Activated naive CD4-positive, alpha-beta T cell treated with anti-CD3 and anti-CD28 coated beads, Interleukin-2, amount 50 U/mL, for 24 hours (primary cell): ENCODE measurements at regions not wholly inside any gene's neighbourhood (a gene's known extent, or its start where the extent isn't known, plus 50 kb on each side); places are given as distances from the start of the nearest gene placed in this dataset.
"Not testable (repeated sequence)": the region's sequence is repeated elsewhere in the genome, so short reads cannot be mapped to it uniquely, and the experiment has no call there.

Source experiments
- H3K27ac Mint-ChIP-seq: one replicate; pipeline ENCODE4 v1.8.0; 2021; ENCODE audit warnings: mild to moderate bottlenecking, mixed read lengths
- H3K27me3 Mint-ChIP-seq: one replicate; pipeline ENCODE4 v1.8.0; 2021; ENCODE audit warnings: mixed read lengths
- H3K36me3 Mint-ChIP-seq: one replicate; pipeline ENCODE4 v1.8.0; 2021; ENCODE audit warnings: mixed read lengths
- H3K4me1 Mint-ChIP-seq: one replicate; pipeline ENCODE4 v1.8.0; 2021; ENCODE audit warnings: mixed read lengths
- H3K4me3 Mint-ChIP-seq: one replicate; pipeline ENCODE4 v1.8.0; 2021; ENCODE audit warnings: mild to moderate bottlenecking, mixed read lengths
- H3K9me3 Mint-ChIP-seq: one replicate; pipeline ENCODE4 v1.8.0; 2021; ENCODE audit warnings: mixed read lengths

DNA sequence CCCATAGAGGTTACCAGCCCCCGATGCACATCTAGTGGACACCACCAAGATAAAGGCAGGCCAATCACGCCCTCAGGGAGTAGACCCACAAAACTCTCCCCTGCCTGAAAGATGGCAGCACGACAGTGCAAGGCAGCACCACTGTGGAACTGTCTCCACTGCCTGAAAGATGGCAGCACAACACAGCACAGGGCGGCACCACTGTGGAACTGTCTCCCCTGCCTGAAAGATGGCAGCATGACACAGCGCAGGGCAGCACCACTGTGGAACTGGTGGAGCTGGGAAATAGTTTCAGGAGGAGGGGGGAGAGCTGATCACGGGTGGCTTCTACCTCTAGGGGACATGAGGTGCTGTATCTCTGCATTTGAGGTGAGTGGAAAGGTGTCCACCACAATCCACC is 340.4 kb upstream of the FRG1 start:
- Mint-ChIP-seq H3K9me3 (no peaks in the 10 kb centered on the region), H3K36me3 (no peaks in the 10 kb centered on the region), H3K4me3 (no peak overlapping the region), H3K27me3 (no peaks in the 10 kb centered on the region), H3K27ac (no peak overlapping the region), H3K4me1 (no peaks in the 10 kb centered on the region)

DNA sequence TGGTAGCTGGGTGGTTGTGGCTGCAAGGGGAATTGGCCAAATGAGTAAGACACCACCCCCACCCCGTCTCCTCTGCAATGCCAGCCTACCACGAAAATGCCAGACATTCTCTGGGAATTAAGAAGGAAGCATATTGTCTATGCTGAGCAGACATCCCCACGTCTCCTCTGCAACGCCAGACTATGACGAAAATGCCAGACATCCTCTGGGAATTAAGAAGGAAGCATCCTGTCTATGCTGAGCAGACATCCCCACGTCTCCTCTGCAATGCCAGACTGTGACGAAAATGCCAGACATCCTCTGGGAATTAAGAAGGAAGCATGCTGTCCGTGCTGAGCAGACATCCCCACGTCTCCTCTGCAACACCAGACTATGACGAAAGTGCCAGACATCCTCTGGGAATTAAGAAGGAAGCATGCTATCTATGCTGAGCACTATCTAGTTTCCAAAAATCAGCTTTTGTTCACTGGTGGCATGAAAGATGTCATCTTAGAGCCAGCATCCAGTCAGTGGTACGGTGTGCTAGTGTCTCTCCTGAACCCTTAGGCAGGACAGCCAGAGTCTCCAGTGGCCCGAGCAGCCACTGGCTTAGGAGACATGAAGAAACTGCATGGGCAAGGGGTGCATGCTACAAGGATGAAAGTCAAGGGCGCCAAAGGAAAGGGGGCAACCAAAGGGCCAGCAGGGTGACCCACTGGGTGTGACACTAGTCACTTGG is 339.8 kb upstream of the FRG1 start:
- no peaks in the 10 kb centered on the region for H3K36me3 Mint-ChIP-seq
- H3K4me3 Mint-ChIP-seq, result no peak overlapping the region
- no peak overlapping the region for H3K27ac Mint-ChIP-seq
- H3K4me1 Mint-ChIP-seq, result no peaks in the 10 kb centered on the region
- H3K9me3 Mint-ChIP-seq, result no peaks in the 10 kb centered on the region
- H3K27me3 Mint-ChIP-seq, result no peaks in the 10 kb centered on the region

DNA sequence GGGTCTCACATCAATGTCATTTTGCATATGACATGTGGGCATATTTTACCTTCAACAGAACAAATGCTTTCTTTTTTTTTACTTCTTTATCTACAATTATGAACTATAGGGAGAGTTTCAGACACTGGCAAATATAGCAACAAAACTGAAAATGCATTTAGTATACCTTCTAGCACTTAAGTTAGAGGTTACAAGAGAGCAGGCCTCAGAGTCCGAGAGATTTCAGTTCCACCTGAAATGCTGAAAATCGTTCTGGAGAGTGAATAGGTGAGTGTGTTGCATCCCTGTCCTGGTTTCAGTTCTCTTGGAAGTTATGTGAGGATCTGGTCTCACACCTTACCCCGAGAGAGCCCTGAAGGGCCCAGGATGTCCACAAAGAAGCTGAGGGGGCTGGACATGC is 337.8 kb upstream of the FRG1 start:
- not testable (repeated sequence) for H3K4me1 Mint-ChIP-seq, H3K9me3 Mint-ChIP-seq, H3K27ac Mint-ChIP-seq, H3K36me3 Mint-ChIP-seq, H3K4me3 Mint-ChIP-seq, H3K27me3 Mint-ChIP-seq

DNA sequence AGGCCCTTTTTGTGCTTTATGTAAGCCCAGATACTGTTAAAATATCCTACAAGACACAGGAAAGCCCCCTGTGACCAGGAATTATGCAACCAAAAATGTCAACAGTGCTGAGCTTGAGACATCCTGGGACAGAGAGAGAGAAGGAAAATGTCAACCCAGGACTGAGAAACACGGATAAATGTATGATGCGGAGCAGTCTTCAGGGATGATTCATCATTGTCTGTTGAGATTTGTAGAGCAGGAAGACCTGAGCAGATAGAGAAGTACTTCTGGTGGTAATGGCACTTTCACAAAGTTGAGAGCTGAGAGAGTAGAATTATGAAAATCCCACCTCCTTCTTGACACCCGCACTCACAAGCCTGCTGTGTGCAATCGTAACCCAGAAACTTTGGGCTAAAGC is 330.1 kb upstream of the FRG1 start:
- H3K36me3 Mint-ChIP-seq, H3K4me3 Mint-ChIP-seq, H3K27ac Mint-ChIP-seq, H3K4me1 Mint-ChIP-seq, H3K9me3 Mint-ChIP-seq, H3K27me3 Mint-ChIP-seq: not testable (repeated sequence)

DNA sequence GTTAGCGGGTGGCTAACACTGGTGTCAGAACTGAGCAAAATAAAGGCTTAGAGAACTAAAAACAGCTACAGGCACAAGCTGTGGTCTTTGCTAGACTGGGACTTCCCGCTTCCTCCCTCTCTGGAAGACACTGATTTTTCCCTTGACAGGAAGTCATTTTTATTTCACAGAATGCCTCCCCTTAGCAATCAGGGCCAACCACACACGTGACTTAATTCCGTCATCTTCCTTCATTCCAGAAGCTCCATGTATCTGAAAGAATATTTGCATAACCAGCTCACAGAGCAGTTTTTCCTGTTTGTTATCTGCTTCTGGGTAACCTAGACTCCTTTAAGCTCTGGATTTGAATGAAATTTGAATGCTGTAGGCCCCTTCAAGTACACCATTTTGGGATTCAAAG is 327.5 kb upstream of the FRG1 start:
- Mint-ChIP-seq H3K27ac (no peak overlapping the region), H3K4me3 (no peak overlapping the region), H3K36me3 (no peaks in the 10 kb centered on the region), H3K4me1 (no peaks in the 10 kb centered on the region), H3K27me3 (no peaks in the 10 kb centered on the region), H3K9me3 (no peaks in the 10 kb centered on the region)

DNA sequence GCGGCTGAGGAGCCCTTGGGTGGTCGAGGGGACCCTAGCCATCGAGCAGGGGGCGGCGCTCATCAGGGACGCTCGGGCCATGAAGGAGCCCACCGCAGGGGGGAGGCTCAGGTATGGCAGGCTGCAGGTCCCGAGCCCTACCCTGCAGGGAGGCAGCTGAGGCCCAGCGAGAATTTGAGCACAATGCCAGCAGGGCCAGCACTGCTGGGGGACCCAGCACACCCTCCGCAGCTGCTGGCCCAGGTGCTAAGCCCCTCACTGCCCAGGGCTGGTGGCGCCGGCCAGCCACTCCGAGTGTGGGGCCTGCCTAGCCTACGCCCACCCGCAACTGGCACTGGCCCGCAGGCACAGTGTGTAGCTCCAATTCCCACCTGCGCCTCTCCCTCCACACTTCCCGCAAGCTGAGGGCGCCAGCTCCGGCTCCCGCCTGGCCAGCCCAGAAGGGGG is 325.4 kb upstream of the FRG1 start:
- no peaks in the 10 kb centered on the region for H3K27me3 Mint-ChIP-seq
- no peaks in the 10 kb centered on the region for H3K4me1 Mint-ChIP-seq

DNA sequence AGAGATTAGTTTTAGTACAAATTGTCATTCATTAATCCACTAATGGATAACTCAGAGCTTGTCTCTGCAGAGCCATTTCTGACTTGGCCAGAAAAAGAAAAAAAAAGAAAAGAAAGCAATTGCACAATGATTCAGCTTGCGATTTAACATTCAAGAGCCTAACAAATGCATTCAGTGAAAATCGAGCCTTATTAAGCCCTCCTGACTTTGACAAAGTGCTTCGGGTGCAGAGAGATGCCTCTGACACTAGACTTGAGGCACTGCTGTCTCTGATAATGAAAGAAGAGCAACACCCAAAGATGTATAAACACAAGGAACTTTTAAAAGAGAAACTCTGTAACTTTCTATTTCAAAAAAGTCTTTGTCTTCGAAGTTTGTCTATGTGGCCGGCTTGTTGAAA is 322.9 kb upstream of the FRG1 start:
- H3K4me1 Mint-ChIP-seq, H3K27me3 Mint-ChIP-seq, H3K4me3 Mint-ChIP-seq, H3K36me3 Mint-ChIP-seq, H3K27ac Mint-ChIP-seq, H3K9me3 Mint-ChIP-seq: not testable (repeated sequence)

More for the DNA sequence above, 325.4 kb upstream of the FRG1 start:
- Mint-ChIP-seq H3K27ac (no peak overlapping the region), H3K9me3 (no peaks in the 10 kb centered on the region), H3K4me3 (no peak overlapping the region), H3K36me3 (no peaks in the 10 kb centered on the region)

DNA sequence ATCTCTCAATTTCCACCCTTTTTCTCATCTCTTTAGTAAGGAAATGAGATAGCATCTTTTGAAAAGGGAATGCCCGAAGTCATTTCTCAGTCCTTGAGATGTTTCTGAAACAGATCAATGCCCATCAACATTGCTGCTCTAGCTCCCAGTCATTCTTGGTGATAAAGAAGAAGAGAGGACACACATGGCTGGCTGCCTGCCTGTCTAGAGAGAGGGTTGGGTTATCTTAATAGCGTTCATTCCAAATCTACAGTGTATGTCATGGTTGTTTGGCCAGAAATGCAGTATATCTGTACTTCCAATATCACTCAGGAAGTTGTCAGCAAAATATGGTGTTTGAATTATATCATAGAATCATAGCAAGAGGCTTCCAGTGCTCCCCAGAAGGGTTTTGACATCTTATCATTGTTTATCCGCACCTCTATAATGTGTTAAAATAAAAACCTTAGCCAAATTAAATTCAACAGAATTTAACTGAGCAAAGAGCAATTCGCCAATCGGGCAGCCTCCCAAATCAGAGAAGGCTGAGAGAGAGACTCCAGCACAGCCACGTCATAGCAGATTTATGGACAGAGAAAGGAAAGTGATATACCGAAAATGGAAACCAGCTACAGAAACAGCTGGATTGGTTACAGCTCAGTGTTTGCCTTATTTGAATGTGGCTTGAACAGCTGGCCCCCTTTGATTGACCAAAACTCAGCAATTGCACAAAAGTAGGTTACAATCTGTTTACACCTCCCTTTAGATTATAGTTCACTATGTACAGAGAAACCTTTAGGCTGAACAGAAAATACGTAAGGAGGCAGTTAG is 321.0 kb upstream of the FRG1 start:
- not testable (repeated sequence) for H3K27me3 Mint-ChIP-seq, H3K4me1 Mint-ChIP-seq, H3K9me3 Mint-ChIP-seq, H3K4me3 Mint-ChIP-seq, H3K27ac Mint-ChIP-seq, H3K36me3 Mint-ChIP-seq

DNA sequence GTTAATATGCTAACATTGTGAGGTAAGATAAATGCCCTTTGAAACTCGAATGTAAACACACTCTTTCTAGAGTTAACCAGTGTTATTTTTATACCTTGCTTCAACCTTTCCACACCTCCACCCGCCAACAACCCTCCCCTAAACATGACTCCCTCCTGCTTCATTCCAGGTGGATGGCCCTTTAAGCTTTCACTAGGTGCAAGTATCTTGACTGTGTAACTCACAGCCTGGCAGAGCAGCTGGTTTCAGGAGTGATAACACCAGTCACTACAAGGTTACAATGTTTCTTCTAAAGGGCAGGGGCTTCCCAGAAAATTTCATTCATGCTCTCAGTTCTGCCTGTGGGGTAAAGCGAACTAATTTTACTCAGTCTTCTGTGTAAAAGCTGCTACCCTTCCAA is 318.1 kb upstream of the FRG1 start:
- H3K27me3 Mint-ChIP-seq, H3K4me1 Mint-ChIP-seq, H3K36me3 Mint-ChIP-seq, H3K4me3 Mint-ChIP-seq, H3K27ac Mint-ChIP-seq, H3K9me3 Mint-ChIP-seq: not testable (repeated sequence)

DNA sequence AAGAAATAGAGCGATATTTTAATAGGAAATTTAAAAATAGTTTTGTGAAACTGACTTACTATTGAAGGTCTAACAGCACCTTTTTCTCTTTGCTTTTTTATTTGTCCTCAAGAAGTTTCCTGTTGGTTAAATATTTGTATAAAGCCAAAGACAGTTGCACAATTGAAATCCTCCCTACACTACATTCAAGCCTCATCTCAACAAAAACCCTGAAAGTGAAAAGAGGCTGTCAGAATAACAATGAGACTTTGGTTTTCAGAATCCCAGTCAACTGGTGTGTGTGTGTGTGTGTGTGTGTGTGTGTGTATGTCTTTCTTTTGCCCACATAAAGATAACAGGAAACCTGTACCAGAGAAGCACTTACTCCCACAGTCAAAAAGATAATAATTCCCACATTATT is 313.6 kb upstream of the FRG1 start:
- H3K36me3 Mint-ChIP-seq, H3K4me1 Mint-ChIP-seq, H3K9me3 Mint-ChIP-seq, H3K27ac Mint-ChIP-seq, H3K4me3 Mint-ChIP-seq, H3K27me3 Mint-ChIP-seq: not testable (repeated sequence)

DNA sequence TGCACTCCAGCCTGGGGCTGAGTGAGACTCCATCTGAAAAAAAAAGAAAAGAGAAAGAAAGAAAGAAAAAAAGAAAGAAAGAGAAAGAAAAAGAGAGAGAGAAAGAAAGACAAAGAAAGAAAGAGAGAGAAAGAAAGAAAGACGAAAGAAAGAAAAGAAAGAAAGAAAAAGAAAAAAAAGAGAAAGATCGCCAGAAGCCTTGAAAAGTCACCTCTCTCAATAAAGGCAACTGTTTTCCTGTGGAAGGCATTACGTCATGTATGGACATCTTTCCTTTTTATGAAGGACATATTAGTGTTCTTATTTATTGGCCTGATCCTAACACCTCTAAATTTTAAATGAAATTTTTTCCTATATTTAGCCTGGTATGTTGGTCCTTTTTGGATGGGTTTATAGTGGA is 310.9 kb upstream of the FRG1 start:
- not testable (repeated sequence) for H3K4me3 Mint-ChIP-seq, H3K27ac Mint-ChIP-seq, H3K36me3 Mint-ChIP-seq, H3K4me1 Mint-ChIP-seq, H3K27me3 Mint-ChIP-seq, H3K9me3 Mint-ChIP-seq

DNA sequence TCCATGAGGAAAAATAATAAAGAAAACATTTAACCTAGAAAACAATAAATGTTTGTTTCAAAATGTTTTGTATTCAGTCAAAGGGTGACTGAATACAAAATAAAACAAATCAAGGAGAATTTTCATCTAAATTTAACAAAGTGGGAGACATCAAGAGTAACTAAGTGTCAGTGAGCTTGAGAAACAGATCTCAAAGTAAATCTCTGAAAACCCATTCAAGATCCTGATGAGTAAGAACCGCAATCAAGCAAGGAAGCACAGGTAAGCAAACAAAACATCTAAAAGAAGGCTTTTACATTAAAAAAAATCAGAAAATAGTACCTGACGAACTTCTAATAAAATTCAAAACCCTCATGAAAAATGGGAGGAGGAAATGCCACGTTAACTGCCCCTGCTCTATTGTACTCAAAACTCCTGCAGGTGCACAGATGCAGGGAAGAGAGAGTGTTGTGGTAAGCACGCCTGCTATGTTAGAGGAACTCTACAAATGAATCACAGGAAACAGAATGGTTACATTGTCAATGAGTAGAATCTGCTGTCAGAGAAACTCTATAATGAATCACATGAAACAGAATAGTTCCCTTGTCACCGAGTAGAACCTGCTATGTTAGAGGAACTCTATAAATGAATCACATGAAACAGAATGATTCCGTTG is 309.6 kb upstream of the FRG1 start:
- not testable (repeated sequence) for H3K27ac Mint-ChIP-seq, H3K9me3 Mint-ChIP-seq, H3K36me3 Mint-ChIP-seq, H3K27me3 Mint-ChIP-seq, H3K4me3 Mint-ChIP-seq, H3K4me1 Mint-ChIP-seq

DNA sequence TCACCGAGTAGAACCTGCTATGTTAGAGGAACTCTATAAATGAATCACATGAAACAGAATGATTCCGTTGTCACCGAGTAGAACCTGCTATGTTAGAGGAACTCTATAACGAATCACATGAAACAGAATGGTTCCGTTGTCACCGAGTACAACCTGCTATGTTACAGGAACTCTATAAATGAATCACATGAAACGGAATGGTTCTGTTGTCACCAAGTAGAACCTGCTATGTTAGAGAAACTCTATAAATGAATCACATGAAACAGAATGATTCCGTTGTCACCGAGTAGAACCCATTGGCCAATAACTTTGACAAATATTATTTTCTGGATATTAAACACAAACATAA is 309.1 kb upstream of the FRG1 start:
- not testable (repeated sequence) for H3K27me3 Mint-ChIP-seq, H3K4me3 Mint-ChIP-seq, H3K9me3 Mint-ChIP-seq, H3K27ac Mint-ChIP-seq, H3K4me1 Mint-ChIP-seq, H3K36me3 Mint-ChIP-seq

DNA sequence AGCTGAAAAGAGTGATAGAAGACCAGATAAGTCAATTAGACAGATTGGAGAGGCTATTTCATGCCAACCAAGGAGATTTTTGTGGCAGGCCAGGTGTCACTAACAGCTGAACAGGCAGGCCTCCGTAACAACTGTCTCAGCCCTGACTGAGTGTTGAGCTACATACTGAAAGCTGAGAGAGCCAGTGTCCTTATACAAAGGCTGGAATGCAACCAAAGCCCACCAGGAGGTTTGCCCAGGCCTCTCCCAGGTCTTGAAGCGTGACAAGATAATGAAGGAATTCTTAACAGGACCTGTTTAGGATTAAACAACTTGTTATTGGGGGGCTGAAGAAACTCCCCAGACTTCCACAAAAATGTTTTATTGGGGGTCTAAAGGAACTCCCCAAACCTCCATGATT is 290.2 kb upstream of the FRG1 start:
- not testable (repeated sequence) for H3K9me3 Mint-ChIP-seq, H3K27me3 Mint-ChIP-seq, H3K27ac Mint-ChIP-seq, H3K4me3 Mint-ChIP-seq, H3K4me1 Mint-ChIP-seq, H3K36me3 Mint-ChIP-seq

DNA sequence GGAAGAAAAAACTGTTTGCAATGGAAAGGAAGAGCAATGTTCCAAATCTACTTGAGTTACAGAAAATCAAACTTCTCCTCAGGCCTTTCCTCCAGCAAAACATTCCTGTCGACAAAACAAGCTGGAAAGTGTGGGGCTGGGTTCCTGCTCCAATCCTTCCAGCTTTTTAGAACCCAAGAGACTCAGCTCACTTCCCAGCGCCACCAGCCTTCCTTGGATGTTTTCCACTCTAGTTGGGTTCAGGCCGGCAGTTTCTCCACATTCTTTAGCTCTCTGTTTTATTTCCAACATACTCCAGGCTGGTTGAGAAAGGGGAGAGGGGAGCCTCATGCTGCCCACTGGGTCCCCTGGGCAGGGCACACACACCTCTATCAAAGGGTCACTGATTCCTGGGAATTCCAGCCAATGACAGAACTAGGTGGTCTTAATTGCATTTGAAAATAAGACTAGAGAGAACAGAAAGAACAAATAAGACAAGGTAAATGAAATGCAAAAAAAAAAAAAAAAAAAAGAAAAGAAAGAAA is 287.5 kb upstream of the FRG1 start:
- not testable (repeated sequence) for H3K4me1 Mint-ChIP-seq, H3K36me3 Mint-ChIP-seq, H3K27ac Mint-ChIP-seq, H3K4me3 Mint-ChIP-seq, H3K27me3 Mint-ChIP-seq, H3K9me3 Mint-ChIP-seq

DNA sequence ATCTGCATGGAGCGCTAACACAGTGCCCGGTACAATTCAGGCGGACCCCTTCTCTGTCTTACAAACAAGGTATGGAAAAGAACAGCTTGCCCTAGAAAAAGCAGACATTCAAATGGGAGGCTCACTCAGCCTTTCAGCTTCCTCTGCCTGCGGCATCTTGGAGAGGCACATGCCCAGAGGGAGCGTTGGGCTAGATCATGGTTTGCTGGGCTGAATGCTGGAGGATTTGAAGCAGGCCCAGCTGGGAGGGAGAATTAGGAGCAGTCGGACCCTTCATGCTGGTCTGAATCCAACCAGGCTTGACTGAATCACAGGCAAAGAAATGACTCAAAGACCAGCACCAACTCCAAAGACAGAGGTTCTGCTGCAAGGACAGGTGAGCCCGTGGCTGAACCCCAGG is 286.7 kb upstream of the FRG1 start:
- H3K27ac Mint-ChIP-seq, H3K4me1 Mint-ChIP-seq, H3K4me3 Mint-ChIP-seq, H3K27me3 Mint-ChIP-seq, H3K9me3 Mint-ChIP-seq, H3K36me3 Mint-ChIP-seq: not testable (repeated sequence)
